ENCODE measurements at regions not wholly inside any gene's neighbourhood (a gene's known extent, or its start where the extent isn't known, plus 50 kb on each side); places are given as distances from the start of the nearest gene placed in this dataset.
"Not testable (repeated sequence)": the region's sequence is repeated elsewhere in the genome, so short reads cannot be mapped to it uniquely, and the experiment has no call there.

DNA sequence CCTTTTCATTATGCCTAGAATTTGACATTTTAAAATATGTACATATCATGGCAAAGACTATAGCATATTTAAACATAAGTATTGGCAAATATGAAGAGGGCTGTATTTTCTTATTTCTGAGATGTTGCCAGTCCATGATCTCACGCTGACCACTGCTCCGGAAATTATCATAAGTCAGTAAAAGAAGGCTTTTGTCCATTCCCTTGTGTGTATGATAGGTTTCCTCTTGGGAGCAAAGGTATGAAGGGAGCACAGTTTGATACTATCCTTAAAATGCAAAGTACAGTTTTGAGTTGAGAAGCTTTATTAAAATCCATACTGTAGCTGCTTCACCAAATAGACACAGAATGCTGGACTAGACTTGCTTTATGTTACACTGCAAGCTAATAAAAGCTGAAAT, 52.6 kb upstream of the AGA start:
- no peak for DNase-seq

DNA sequence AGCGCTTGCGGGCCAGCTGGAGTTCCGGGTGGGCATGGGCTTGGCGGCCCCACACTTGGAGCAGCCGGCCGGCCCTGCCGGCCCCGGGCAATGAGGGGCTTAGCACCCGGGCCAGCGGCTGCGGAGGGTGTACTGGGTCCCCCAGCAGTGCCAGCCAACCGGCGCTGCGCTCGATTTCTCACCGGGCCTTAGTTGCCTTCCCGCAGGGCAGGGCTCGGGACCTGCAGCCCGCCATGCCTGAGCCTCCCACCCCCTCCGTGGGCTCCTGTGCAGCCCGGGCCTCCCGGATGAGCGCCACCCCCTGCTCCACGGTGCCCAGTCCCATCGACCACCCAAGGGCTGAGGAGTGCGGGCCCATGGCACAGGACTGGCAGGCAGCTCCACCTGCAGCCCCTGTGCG, 53.4 kb upstream of the AGA start:
- DNase-seq: not testable (repeated sequence)

DNA sequence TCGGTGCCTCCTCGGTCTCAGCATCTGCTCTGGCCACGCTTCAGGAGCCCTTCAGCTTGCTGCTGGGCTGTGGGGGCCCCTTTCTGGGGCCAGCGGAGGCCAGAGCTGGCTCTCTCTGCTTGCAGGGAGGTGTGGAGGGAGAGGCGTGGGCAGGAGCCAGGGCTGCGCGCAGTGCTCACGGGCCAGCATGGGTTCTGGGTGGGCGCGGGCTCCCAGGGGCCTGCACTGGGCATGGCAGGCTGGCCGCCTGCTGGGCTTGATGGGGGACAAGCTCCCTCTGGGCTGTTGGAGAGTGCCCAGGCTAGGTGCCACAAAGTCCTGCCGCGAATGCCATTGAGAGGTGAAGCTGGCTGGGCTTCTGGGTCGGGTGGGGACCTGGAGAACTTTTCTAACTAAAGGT, 57.3 kb upstream of the AGA start:
- DNase-seq: no peak

DNA sequence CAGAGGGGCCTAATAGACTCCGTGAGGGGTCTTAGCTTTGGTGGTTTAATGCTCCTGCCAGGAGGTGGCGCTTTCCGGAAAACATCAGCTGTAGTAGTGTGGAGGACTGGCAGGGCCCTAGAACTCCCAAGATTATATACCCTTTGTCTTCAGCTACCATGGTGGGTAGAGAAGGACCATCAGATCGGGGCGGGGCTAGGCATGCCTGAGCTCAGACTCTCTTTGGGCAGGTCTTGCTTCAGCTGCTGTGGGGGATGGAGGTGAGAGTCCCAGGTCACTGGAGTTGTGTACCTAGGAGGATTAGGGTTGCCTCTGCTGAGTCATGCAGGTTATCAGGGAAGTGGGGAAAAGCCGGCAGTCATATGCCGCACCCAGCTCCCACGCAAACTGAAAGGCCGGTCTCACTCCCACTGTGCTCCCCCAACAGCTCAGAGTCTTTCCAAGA, 63.0 kb upstream of the AGA start:
- DNase-seq: no peak

DNA sequence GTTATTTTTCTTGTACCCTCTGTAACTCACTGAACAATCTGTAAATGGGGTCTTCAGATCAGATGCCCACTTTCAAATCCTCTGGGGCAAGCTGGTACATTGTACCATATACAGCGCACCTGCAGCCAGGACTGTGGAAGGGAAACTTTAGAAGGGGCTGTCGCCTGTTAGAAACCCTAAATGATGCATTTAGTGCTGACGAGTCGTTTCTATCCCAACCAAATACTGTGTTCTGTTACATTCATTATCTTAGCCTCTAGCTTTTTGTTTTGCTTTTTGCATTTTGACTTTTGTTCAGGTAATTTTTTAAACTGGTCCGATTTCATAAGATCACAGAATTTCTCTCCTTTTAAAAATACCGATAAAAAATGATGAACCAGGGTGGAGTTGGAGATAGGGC, 66.4 kb upstream of the AGA start:
- no peak for DNase-seq

DNA sequence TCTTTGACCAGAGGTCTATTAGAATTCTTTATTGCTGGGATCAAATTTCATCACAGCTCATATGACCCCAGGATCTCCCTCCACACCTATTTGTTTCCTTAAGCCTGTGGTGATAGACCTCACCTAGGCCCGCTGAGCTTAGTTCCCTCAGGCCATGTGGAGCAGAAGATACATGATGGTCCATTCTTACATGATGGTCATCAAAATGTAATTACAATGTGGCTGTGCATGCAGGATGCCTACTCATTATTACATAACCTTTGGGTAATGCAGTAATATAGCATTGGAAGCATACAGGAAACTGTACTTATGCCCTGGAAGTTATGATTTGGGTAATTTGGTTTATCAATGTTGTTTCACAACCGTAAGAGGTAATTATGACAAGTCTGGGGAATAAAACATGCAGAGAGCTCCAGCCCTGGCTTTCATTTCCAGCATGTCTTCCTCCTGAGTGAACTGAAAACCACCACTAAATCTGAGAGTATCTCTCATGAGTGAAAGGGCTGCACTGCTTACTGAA, 67.0 kb upstream of the AGA start:
- DNase-seq: no peak

DNA sequence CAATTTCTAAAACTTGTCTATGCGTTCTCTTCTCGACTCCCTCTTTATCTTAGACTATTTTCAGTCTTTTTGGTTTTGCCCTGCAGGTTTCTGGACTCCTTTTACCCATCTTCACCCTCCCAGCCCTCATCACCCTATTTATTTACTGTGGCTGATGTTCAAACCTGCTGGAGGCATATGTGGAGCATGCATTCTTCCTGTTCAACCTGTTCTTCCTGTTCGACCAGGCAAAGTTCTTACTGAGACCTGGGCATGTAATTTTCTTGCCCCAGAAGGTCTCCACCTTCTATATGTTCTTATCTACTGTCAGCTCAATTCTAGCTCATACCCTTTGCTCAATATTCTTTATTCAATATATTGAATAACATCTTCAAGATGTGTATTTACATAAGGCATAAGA, 69.4 kb upstream of the AGA start:
- DNase-seq: no peak

DNA sequence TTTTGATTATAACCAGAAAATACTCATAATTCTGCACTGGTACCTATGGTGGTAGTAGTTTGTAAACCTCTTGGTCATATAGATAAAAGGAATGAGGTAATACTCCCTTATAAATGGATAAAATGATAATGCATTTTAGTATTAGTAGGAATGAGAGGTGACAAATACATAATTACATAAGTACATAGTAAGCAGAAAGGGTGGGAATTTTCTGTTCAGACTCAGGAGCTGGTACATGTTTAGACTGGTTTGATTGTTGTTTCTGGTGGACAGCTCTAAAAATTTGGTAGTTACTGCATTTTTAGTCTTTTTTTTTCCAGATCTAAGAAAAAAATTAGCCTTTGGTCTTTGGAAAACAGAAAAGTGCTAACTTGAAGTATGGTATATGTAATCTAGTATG, 70.4 kb upstream of the AGA start:
- no peak for DNase-seq

DNA sequence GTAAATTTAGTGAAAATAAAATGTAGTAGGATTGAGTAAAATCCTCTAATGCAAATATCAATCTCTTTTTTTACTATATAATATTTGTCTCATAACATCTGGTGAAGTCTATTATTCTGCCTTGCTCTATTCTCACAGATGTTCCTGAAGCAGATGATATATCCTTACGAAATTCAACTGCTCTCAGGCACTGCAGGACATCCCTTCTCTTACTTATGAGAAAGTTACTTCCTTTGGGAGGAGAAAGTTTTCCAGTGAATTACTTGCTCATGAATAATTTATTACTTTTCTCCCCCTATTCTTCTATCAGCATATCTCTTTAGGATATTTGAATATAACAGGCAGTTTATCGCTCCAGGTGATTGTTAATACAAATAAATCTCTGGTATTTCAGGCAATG, 75.6 kb upstream of the AGA start:
- no peak for DNase-seq

DNA sequence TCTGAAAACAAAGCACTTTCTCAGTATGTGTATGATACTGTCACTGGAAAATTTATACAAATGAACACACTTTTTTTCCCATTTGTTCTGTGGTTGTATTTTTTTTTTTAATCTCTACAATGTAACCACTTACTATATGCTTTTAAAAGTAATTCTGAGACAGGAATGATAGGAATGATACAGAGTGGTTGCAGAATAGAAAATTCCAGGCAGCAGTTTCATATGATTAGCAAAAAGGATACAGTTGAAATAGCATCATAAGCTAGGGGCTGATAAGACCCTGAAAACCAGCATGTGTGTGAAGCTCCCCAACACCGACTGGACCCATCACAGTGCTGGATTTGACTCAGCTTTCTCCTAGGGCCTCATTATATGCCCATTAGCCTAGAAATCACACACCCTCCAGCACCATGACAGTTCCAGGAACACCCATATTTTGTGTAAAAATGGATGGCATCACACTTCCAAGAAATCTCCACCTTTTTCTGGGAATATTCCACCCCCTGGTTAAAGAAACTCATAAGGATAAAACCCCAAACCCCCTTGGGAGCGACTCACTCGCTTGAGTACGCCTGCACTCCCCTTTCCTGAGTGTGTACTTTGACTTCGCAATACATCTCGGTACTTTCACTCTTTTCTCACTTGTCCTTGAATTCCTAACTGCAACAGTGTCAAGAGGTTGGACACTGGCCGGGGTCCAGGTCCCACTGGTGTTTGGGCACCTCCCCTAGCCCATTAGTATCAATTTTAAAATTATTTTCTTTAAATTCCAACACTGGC, 77.4 kb upstream of the AGA start:
- no peak for DNase-seq

DNA sequence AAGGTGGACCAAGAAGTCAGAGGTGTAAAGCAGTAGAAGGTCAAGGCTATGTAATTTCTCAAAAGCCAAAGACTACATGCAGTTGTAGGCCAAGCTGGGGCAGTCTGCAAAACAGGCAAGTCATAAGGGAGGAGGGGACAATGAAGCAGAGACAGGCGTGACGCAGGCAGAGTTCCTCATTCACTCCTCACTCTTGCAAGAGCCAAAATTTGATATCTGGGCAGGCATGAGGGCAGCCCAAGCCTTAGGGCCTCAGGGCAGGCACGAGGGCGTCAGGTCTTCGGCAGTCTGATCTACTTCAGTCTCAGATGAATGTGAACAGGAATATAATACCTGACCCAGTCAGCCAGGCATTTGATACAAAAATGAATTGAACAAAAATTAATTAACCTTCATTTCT, 86.4 kb upstream of the AGA start:
- DNase-seq: no peak

DNA sequence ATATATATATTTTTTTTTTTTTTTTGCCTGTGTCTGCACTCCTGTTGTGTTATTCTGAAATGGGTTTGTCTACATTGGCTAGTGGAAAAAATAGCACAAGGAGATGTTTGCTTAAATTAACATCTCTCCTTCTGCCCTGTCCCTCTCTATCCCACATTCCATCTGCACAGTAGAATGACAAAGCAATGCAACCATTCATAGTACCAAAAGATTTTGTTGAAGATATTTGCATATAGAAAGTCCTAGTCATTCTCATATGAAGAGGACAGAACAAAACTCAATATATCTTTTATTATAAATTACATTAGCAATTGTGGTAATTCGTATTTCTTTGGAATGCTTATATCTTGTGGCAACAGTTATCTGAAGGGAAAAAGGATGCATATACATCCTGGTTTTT, 88.3 kb upstream of the AGA start:
- no peak for DNase-seq

DNA sequence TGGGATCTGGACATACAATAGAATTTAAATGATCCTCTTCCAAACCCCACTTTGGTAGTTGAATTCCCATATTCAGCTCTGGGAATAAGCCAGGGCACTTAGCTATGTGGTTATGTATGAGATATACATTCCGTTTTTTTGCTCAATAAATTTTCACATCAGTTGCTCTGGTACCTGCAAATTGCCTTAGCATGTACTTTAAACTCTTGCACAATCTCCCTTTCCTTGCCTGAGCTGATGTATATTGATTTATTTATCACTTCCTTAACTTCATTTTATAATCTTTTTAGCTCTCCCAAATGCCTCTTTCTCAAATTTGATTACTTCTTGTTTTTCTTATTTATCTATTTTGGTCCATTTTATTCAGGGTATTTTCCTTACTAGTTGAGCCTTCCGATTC, 90.1 kb upstream of the AGA start:
- no peak for DNase-seq

DNA sequence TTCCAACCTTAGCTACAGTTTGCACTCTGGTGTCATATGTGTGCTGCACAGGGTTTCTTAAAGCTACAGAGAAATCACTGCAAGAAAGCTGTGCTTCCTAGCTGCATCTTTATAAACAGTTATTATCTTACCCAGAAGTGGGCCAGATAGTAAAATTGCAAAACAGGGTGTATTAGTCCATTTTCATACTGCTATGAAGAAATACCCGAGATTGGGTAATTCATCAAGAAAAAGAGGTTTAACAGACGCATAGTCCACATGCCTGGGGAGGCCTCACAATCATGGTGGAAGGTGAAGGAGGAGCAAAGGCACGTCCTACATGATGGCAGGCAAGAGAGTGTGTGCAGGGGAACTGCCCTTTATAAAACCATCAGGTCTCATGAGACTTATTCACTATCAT, 92.6 kb upstream of the AGA start:
- DNase-seq: not testable (repeated sequence)

DNA sequence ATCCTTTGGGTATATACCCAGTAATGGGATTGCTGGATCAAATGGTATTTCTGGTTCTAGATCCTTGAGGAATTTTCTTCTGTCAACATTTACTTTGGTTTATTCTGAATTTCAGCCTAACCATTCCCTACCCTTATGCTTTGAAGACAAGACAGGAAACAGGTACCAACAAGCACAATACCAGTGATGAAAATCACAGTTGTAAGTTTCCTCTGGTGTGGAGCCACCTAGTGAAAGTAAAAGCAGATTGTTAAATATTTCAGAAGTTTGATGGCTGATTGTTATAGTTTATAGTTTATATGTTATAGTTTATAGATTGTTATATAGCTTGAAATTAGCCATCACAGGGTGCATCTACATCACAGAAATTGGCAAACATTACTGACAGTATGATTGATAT, 104.5 kb upstream of the AGA start:
- DNase-seq: no peak

DNA sequence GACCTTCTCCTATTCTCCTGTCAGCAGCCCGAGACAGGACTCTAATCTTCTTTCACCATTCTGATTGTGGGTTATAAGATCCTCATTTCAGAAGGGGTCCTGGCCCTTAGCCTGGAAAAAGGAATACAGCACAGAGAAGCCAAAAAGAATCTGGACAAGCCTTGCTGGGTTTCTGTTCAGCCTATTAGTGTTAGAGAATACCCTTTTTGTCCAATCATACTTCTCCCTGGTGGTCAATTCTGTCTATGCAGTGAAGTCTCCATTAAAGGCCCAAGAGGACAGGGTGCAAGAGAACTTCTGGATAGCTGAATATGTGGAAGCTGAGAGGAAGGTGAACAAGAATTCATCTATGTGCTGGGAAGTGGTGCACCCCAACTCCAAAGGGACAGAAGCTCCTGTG, 105.7 kb upstream of the AGA start:
- no peak for DNase-seq

DNA sequence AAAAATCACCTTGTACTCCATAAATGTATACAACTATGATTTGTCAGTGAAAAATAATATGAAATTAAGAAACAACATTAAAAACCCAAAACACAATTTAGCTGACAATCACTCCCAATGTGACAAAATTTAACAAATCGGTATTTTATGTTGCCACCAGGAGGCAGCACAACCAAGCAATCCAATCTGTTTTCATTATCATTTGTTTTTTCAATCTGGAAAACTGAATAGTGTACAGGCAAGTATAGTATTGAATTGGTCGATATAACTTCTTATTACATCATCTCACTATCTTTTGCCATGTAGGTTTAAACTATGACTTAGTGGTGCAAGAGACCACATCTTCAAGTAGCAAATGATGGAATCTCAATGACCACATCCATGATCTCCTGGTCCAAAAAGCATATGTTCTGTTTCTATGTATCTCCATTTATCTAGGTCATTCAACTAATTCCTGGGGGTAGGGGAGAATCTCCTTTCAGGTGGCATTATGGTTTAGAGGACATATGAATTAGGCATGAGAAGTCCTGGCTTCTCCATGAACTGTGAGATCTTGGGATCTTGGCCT, 112.9 kb upstream of the AGA start:
- DNase-seq: no peak

DNA sequence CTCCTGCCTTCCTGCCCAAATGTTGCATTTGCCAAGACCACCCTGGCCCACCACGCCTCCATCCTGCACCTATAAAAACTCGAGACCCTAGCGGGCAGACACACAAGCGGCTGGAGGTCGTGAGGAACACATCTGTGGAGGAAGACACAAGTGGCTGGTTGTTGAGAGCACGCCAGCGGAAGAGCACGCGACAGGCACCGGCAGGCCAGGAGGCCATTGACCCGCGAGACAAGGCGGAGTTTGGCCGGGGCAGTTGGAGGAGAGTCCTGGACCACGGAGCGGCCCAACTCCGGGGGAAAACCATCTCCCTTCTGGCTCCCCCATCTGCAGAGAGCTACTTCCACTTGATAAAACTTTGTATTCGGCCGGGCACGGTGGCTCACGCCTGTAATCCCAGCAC, 115.2 kb upstream of the AGA start:
- DNase-seq: no peak

DNA sequence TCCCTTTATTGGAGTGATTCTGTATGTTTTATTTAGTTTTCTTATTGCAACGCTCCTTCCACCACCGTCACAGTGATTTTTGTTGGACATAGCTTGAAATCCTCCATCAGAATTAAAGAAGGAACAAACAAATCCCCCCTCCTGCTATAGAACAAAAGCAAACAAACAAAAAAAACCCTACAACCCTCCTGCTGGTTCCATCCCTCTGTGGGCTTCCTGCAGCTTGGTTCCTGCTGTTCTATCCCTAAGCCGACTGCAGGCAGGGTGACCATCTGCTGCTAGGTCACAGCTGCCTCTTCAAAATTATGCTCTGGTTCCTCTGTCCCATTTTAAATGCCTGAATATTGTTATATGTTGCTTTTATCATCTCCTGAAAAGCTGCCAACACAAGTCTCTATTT, 116.8 kb upstream of the AGA start:
- DNase-seq: no peak

DNA sequence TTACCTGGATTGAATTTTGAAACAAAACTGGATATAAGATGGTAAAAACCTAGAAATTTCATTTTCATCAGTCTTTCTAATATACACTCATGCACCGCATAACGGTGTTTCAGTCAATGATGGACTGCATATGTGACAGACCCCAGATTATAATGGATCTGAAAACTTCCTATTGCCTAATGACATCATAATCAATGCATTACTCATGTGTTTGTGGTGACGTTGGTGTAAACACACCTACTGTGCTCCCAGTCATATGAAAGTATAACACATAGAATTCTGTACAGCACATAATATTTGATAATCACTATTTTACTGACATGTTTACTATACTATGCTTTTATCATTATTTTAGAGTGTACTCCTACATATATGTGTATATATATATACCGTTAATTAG, 119.9 kb upstream of the AGA start:
- DNase-seq: no peak

DNA sequence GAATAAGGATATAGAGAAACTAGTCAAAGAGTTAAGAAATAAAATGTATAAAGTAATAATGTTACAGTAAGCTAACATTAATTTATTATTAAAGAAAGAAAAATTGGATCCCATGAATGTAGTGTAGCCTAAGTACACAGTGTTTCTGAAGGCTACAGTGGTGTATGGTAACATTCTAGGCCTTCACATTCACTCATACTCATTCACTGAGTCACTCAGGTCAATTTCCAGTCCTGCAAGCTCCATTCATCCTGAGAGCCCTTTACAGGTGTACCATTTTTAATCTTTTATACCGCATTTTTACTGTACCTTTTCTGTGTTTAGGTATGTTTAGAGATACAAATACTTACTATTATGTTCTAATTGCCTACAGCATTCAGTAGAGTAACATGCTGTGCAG, 120.6 kb upstream of the AGA start:
- no peak for DNase-seq

DNA sequence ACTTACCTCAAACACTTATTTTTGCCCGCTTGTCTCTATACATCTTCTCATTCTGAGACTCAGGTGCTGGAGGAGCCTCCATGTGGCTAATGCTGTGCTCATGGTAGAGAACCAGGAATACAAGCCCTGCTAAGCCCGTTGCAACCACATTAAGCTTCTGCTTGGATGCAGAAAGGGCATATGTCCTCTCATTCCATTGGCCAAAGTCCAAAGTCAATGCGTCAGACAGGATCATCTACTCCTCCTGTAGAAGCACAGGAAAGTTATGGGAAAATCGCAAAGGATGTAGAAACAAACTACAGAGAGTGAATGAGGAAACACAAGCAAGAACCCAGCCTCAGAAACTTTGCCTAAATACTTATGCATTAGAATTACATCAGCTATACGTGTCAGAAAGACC, 124.5 kb upstream of the AGA start:
- DNase-seq: no peak

DNA sequence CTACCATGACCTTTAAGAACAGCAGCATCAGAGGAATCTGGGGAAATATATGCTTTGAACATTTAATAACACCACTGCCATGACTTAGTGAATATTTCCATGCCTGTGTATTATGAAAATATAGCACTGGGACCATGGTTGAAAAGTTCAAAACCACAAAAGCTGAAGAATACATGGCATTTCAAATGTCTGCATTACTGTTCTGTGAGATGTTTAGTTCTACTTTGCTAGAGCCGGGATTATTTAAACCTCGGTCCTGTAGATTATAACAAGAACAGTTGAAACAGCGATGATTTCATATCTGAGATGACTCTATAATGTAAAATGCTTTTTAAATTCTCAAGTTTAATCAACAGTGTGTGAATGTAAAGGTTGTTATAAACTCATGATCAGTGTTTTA, 126.7 kb upstream of the AGA start:
- DNase-seq: no peak

DNA sequence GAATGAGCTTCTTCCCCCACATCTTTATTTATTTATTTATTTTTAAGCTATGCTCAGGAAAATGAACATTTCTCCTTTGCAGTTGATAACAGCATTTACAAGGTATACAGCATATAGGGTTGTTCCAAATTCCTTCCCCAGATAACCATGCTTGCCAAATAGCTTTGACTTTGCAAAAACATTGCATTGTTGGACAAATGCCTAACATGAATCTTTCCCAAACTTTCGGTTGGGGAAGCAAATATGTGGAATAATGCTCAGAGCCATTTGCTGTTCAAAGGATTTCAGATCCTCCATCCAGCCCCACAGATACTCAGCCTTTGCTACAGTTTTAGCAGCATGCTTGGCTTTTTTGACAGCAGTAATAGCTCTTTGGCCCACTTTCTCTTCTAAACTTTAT, 127.2 kb upstream of the AGA start:
- no peak for DNase-seq

DNA sequence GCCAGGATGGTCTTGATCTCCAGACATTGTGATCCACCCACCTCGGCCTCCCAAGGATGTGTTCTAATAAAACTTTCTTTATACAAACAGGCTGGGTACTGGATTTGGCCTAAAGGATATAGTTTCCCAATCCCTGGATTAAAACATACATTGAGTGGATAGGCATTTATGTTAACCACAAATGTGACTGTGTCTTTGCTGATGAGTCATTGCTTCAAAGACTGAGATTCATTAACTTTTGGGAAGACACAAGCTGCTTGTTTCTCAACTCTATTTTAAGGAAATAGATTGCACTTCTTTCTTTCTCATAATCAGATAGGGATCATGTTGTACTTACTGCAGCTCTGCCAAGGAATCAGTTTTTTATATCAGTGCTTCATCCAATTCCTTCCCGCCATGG, 131.3 kb upstream of the AGA start:
- no peak for DNase-seq
